ENCODE measurements at regions not wholly inside any gene's neighbourhood (a gene's known extent, or its start where the extent isn't known, plus 50 kb on each side); places are given as distances from the start of the nearest gene placed in this dataset.

DNA sequence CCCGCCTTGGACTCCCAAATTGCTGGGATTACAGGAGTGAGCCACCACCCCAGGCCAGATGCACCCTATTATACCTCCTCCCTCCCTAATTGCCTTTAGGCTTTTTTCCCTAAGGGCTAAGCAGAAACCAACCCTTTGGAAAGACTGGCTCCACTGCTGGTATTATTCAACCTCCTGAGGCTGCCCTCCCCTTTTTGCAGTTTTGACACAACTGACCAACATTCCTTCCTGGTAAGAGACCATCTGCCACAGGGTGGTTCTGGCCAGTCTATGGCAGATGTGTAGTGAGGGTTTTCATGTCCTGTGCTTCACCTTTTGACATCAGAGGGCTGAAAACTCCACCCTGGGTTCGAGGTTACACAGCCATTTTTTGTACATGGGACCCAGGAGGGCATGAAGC is 1785.3 kb upstream of the CELF4 start:
- no peak overlapping the region for H3K4me3 ChIP-seq (ENCODE audit: low read depth, low read length)
- no peak for DNase-seq (ENCODE audit: low read depth)
- no peaks in the 10 kb centered on the region for H3K36me3 ChIP-seq (ENCODE audit: control insufficient read depth, insufficient read depth, low read length)
- no peaks in the 10 kb centered on the region for H3K27me3 ChIP-seq (ENCODE audit: control insufficient read depth, insufficient read depth, low read length)
- TF ChIP-seq, protein P1, sequence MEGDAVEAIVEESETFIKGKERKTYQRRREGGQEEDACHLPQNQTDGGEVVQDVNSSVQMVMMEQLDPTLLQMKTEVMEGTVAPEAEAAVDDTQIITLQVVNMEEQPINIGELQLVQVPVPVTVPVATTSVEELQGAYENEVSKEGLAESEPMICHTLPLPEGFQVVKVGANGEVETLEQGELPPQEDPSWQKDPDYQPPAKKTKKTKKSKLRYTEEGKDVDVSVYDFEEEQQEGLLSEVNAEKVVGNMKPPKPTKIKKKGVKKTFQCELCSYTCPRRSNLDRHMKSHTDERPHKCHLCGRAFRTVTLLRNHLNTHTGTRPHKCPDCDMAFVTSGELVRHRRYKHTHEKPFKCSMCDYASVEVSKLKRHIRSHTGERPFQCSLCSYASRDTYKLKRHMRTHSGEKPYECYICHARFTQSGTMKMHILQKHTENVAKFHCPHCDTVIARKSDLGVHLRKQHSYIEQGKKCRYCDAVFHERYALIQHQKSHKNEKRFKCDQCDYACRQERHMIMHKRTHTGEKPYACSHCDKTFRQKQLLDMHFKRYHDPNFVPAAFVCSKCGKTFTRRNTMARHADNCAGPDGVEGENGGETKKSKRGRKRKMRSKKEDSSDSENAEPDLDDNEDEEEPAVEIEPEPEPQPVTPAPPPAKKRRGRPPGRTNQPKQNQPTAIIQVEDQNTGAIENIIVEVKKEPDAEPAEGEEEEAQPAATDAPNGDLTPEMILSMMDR (IDR thresholded peaks at IDR 0.05; ENCODE audit: insufficient read depth, low read length, poor library complexity, severe bottlenecking) = no peak

- DNase-seq (ENCODE audit: low read depth) = no peak
- TF ChIP-seq, protein P1 (IDR thresholded peaks at IDR 0.05; ENCODE audit: insufficient read depth, low read length, poor library complexity, severe bottlenecking) = no peak
- no peak overlapping the region for H3K4me3 ChIP-seq (ENCODE audit: low read depth, low read length)
- H3K27me3 ChIP-seq (ENCODE audit: control insufficient read depth, insufficient read depth, low read length) = no peaks in the 10 kb centered on the region
- H3K36me3 ChIP-seq (ENCODE audit: control insufficient read depth, insufficient read depth, low read length) = no peaks in the 10 kb centered on the region
Measured at GRCh38 chr18:39349801-39350200, 1784.2 kb upstream of the CELF4 start.

GRCh38 chr18:39348757-39349156 is 1783.2 kb upstream of the CELF4 start:
- Histone ChIP-seq H3K4me3 (ENCODE audit: low read depth, low read length) (no peak overlapping the region), H3K36me3 (ENCODE audit: control insufficient read depth, insufficient read depth, low read length) (no peaks in the 10 kb centered on the region), H3K27me3 (ENCODE audit: control insufficient read depth, insufficient read depth, low read length) (no peaks in the 10 kb centered on the region)
- DNase-seq (ENCODE audit: low read depth) = no peak
- TF ChIP-seq, protein P1 (IDR thresholded peaks at IDR 0.05; ENCODE audit: insufficient read depth, low read length, poor library complexity, severe bottlenecking) = no peak

DNA sequence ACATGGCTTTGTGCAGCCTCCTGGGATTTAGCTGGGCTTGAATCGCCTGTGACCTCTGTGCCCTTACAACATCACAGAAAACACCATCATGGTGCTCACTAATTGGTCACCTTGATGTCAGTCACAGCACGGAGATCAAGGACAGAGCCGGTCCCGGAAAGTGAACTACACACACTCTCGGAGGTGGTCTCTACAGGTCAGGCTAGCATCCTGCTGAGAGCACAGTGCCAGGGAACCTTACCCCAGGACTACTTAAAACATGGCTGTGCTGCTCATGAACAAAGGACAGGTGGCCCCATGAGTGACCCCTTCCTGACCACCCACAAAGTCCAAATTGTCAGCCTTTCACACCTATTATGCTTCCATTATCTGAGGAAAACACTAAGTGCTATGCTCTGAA is 1782.1 kb upstream of the CELF4 start:
- Histone ChIP-seq H3K4me3 (ENCODE audit: low read depth, low read length) (no peak overlapping the region), H3K27me3 (ENCODE audit: control insufficient read depth, insufficient read depth, low read length) (no peaks in the 10 kb centered on the region), H3K36me3 (ENCODE audit: control insufficient read depth, insufficient read depth, low read length) (no peaks in the 10 kb centered on the region)
- no peak for DNase-seq (ENCODE audit: low read depth)
- TF ChIP-seq, protein P1 (IDR thresholded peaks at IDR 0.05; ENCODE audit: insufficient read depth, low read length, poor library complexity, severe bottlenecking) = no peak

DNA sequence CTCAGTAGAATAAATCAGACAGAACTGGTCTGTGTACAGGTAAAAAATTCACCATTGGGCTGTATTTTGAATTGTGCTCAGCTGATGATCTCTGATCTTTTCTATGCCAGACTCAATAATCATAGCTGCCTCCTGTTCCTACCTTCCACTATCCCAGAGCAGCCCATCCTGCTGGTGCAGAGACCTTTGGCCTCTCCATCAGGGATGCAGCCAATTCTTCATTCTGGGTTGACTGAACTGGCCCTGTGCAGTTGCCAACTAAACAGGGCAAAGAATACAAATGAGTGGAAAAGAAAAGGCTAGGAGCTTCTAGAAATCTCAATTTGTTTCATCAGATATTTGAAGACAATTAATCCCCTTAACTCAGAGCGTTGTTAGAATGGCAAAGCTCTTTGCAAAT is 1781.3 kb upstream of the CELF4 start:
- DNase-seq (ENCODE audit: low read depth) = no peak
- TF ChIP-seq, protein P1 (IDR thresholded peaks at IDR 0.05; ENCODE audit: insufficient read depth, low read length, poor library complexity, severe bottlenecking) = no peak
- no peaks in the 10 kb centered on the region for H3K36me3 ChIP-seq (ENCODE audit: control insufficient read depth, insufficient read depth, low read length)
- H3K4me3 ChIP-seq (ENCODE audit: low read depth, low read length) = no peak overlapping the region
- H3K27me3 ChIP-seq (ENCODE audit: control insufficient read depth, insufficient read depth, low read length) = no peaks in the 10 kb centered on the region

DNA sequence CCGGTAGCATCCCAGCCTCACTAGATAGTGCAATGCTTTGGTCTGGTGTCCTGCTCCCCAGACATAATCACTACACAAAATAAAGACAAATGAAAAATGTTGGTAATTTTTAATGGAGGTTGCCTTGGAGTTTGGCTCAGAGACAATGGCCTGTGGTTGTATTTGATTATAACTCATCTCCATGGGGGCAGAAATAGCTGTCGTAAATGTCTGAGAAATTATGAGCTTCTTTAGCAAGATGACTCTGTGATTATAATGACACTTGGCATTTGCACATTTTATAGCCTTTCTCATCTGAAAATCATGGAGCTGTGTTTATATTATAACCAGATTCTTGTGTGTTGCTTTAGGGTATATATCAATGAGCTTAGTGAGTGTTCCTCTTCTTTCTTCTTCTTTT is 1779.7 kb upstream of the CELF4 start:
- H3K36me3 ChIP-seq (ENCODE audit: control insufficient read depth, insufficient read depth, low read length) = no peaks in the 10 kb centered on the region
- TF ChIP-seq, protein P1 (IDR thresholded peaks at IDR 0.05; ENCODE audit: insufficient read depth, low read length, poor library complexity, severe bottlenecking) = no peak
- H3K4me3 ChIP-seq (ENCODE audit: low read depth, low read length) = no peak overlapping the region
- no peaks in the 10 kb centered on the region for H3K27me3 ChIP-seq (ENCODE audit: control insufficient read depth, insufficient read depth, low read length)
- no peak for DNase-seq (ENCODE audit: low read depth)

Data from kidney epithelial cell (primary cell).